GM12864 (cell line): ENCODE measurements at regions not wholly inside any gene's neighbourhood (a gene's known extent, or its start where the extent isn't known, plus 50 kb on each side); places are given as distances from the start of the nearest gene placed in this dataset.

Experiments
- DNase-seq: peaks from one replicate; pipeline ENCODE4 v3.0.0-alpha.2; 2011; ENCODE audit warnings: low read depth
- H3K4me3 ChIP-seq: 2 replicates; pipeline ENCODE4 v1.5.1; 2011; ENCODE audit warnings: mild to moderate bottlenecking, low read depth, low read length, control low read depth
- CTCF ChIP-seq: IDR thresholded peaks from 2 replicates; pipeline ENCODE4 v1.5.1; 2011; ENCODE audit warnings: low read depth, mild to moderate bottlenecking, moderate library complexity, low read length, control low read depth, inconsistent platforms; ENCODE audit errors: missing control alignments

- no peak for DNase-seq
- H3K4me3 ChIP-seq: no peak overlapping the region
- no peak for TF ChIP-seq CTCF
Measured at GRCh38 chr16:73724503-73724902, 572.1 kb upstream of the PSMD7 start.

GRCh38 chr16:73717266-73717974, 579.2 kb upstream of the PSMD7 start:
- no peak overlapping the region for H3K4me3 ChIP-seq
- TF ChIP-seq CTCF: no peak
- DNase-seq: no peak

GRCh38 chr16:73714976-73715375, 581.6 kb upstream of the PSMD7 start:
- no peak overlapping the region for H3K4me3 ChIP-seq
- DNase-seq: peak; percentile 18
- TF ChIP-seq CTCF: no peak

- TF ChIP-seq CTCF: peak; percentile 15
- no peak overlapping the region for H3K4me3 ChIP-seq
- no peak for DNase-seq
Measured at GRCh38 chr16:73713778-73714495, 582.7 kb upstream of the PSMD7 start.

- H3K4me3 ChIP-seq: no peak overlapping the region
- no peak for TF ChIP-seq CTCF
- no peak for DNase-seq
Measured at GRCh38 chr16:73713251-73713650, 583.4 kb upstream of the PSMD7 start.

- TF ChIP-seq CTCF: no peak
- no peak overlapping the region for H3K4me3 ChIP-seq
- DNase-seq: no peak
Measured at GRCh38 chr16:73711406-73712080, 585.1 kb upstream of the PSMD7 start.

GRCh38 chr16:73710526-73710925, 586.1 kb upstream of the PSMD7 start:
- TF ChIP-seq CTCF: no peak
- DNase-seq: no peak
- H3K4me3 ChIP-seq: no peak overlapping the region
